Suprapubic skin (tissue), 4 donors: ENCODE measurements at regions not wholly inside any gene's neighbourhood (a gene's known extent, or its start where the extent isn't known, plus 50 kb on each side); places are given as distances from the start of the nearest gene placed in this dataset.
"Not testable (repeated sequence)": the region's sequence is repeated elsewhere in the genome, so short reads cannot be mapped to it uniquely, and the experiment has no call there.

ENCODE experiments used
- DNase-seq, 2 donors: peaks; one replicate each; pipeline ENCODE4 v3.0.0-alpha.2; 2019; ENCODE audit warnings: low spot score in 2 of 2
- H3K27ac ChIP-seq: fragments of 200-600 bp; sonication (generic); one replicate; pipeline ENCODE4 v1.5.1; 2019
- H3K27me3 ChIP-seq: fragments of 200-600 bp; sonication (generic); one replicate; pipeline ENCODE4 v1.5.1; 2019
- H3K36me3 ChIP-seq: fragments of 200-600 bp; sonication (generic); one replicate; pipeline ENCODE4 v1.5.1; 2019
- H3K4me1 ChIP-seq: fragments of 200-600 bp; sonication (generic); one replicate; pipeline ENCODE4 v1.5.1; 2019
- H3K4me3 ChIP-seq: fragments of 200-600 bp; sonication (generic); one replicate; pipeline ENCODE4 v1.5.1; 2019; ENCODE audit warnings: mild to moderate bottlenecking
- H3K9me3 ChIP-seq: fragments of 200-600 bp; sonication (generic); one replicate; pipeline ENCODE4 v1.5.1; 2019
- CTCF ChIP-seq, 2 donors: fragments of 200-600 bp in 1 of 2; fragments of 450-650 bp in 1 of 2; sonication (generic) in 1 of 2; IDR thresholded peaks; one replicate each; pipeline ENCODE4 v1.5.1; 2016 to 2019; ENCODE audit warnings: antibody characterized with exemption in 2 of 2, mild to moderate bottlenecking in 1 of 2, moderate library complexity in 1 of 2
- EP300 ChIP-seq: sonication (generic); formaldehyde crosslinking; IDR thresholded peaks from one replicate; pipeline ENCODE4 v1.6.1; 2017; ENCODE audit warnings: antibody characterized with exemption
- POLR2A ChIP-seq, 2 donors: fragments of 450-650 bp; IDR thresholded peaks; one replicate each; pipeline ENCODE4 v1.6.1; 2017; ENCODE audit warnings: antibody characterized with exemption in 2 of 2, mild to moderate bottlenecking in 2 of 2, moderate library complexity in 2 of 2
- POLR2AphosphoS5 ChIP-seq, 3 donors: sonication (generic); formaldehyde crosslinking; IDR thresholded peaks; one replicate each; pipeline ENCODE4 v1.6.1; 2017; ENCODE audit warnings: antibody characterized with exemption in 3 of 3
- WGBS: methylation state at CpG from one replicate; pipeline ENCODE4 v1.1.5; 2018; 5-methylcytosine and 5-hydroxymethylcytosine counted together

- H3K9me3 ChIP-seq: no peaks in the 10 kb centered on the region
- no peaks in the 10 kb centered on the region for H3K27me3 ChIP-seq
- no peaks in the 10 kb centered on the region for H3K4me1 ChIP-seq
- no peak overlapping the region for H3K4me3 ChIP-seq
- DNase-seq: no peak
- H3K27ac ChIP-seq: no peak overlapping the region
- TF ChIP-seq EP300: no peak
- no peak for TF ChIP-seq POLR2AphosphoS5 (IDR thresholded peaks at IDR 0.05)
- no peak for TF ChIP-seq POLR2A (IDR thresholded peaks at IDR 0.05)
- no peak for TF ChIP-seq CTCF (IDR thresholded peaks at IDR 0.05)
- H3K36me3 ChIP-seq: no peaks in the 10 kb centered on the region
Measured at GRCh38 chr14:87251011-87251410, 742.0 kb downstream of the GALC start.

- Histone ChIP-seq H3K27ac (no peak overlapping the region), H3K4me1 (no peaks in the 10 kb centered on the region), H3K27me3 (no peaks in the 10 kb centered on the region), H3K4me3 (no peak overlapping the region), H3K9me3 (no peaks in the 10 kb centered on the region), H3K36me3 (no peaks in the 10 kb centered on the region)
- no peak for TF ChIP-seq CTCF (IDR thresholded peaks at IDR 0.05)
- TF ChIP-seq EP300: no peak
- TF ChIP-seq POLR2AphosphoS5 (IDR thresholded peaks at IDR 0.05): no peak
- no peak for TF ChIP-seq POLR2A (IDR thresholded peaks at IDR 0.05)
- WGBS: 33% methylated on average over 3 of the region's 3 CpGs
- DNase-seq: no peak
Measured at GRCh38 chr14:87241018-87241768, 751.8 kb downstream of the GALC start.

GRCh38 chr14:87240319-87240718 lies 752.7 kb downstream of the GALC start:
- not testable (repeated sequence) for H3K4me1 ChIP-seq, H3K36me3 ChIP-seq, H3K27ac ChIP-seq, H3K27me3 ChIP-seq, DNase-seq, H3K9me3 ChIP-seq, H3K4me3 ChIP-seq
- WGBS: 67% methylated on average over 5 of the region's 5 CpGs

- 69% methylated on average over 4 of the region's 4 CpGs for WGBS
- no peaks in the 10 kb centered on the region for H3K4me1 ChIP-seq
- H3K36me3 ChIP-seq: no peaks in the 10 kb centered on the region
- DNase-seq: no peak
- H3K27ac ChIP-seq: no peak overlapping the region
- no peak overlapping the region for H3K4me3 ChIP-seq
- TF ChIP-seq POLR2AphosphoS5 (IDR thresholded peaks at IDR 0.05) (no peak), EP300 (no peak), POLR2A (IDR thresholded peaks at IDR 0.05) (no peak), CTCF (IDR thresholded peaks at IDR 0.05) (no peak)
- no peaks in the 10 kb centered on the region for H3K9me3 ChIP-seq
- H3K27me3 ChIP-seq: no peaks in the 10 kb centered on the region
Measured at GRCh38 chr14:87233806-87234384, 759.1 kb downstream of the GALC start.

- Histone ChIP-seq H3K36me3 (no peaks in the 10 kb centered on the region), H3K9me3 (no peaks in the 10 kb centered on the region), H3K4me1 (no peaks in the 10 kb centered on the region), H3K27ac (no peak overlapping the region), H3K27me3 (no peaks in the 10 kb centered on the region), H3K4me3 (no peak overlapping the region)
- TF ChIP-seq CTCF (IDR thresholded peaks at IDR 0.05) (no peak), POLR2A (IDR thresholded peaks at IDR 0.05) (no peak), EP300 (no peak), POLR2AphosphoS5 (IDR thresholded peaks at IDR 0.05) (no peak)
- no peak for DNase-seq
- WGBS: 43% methylated on average over 2 of the region's 2 CpGs
Measured at GRCh38 chr14:87233266-87233665, 759.7 kb downstream of the GALC start.
